KMS-11 (cell line): ENCODE measurements at regions not wholly inside any gene's neighbourhood (a gene's known extent, or its start where the extent isn't known, plus 50 kb on each side); places are given as distances from the start of the nearest gene placed in this dataset.

Experiments
- H2AFZ ChIP-seq: fragments of 200-600 bp; sonication (generic); 2 replicates; pipeline ENCODE4 v1.6.1; 2016; ENCODE audit warnings: antibody characterized with exemption, mixed run types, low read depth
- H3K27ac ChIP-seq: fragments of 200-600 bp; sonication (generic); 2 replicates; pipeline ENCODE4 v1.6.1; 2016; ENCODE audit warnings: mild to moderate bottlenecking, mixed run types
- H3K27me3 ChIP-seq: fragments of 200-600 bp; sonication (generic); 2 replicates; pipeline ENCODE4 v1.6.1; 2017; ENCODE audit warnings: mild to moderate bottlenecking, low read depth, mixed run types, moderate library complexity; ENCODE audit not compliant: insufficient read depth
- H3K36me3 ChIP-seq: fragments of 200-600 bp; sonication (generic); 2 replicates; pipeline ENCODE4 v1.6.1; 2017; ENCODE audit warnings: mild to moderate bottlenecking, mixed run types; ENCODE audit not compliant: insufficient read depth
- H3K4me1 ChIP-seq: fragments of 200-600 bp; sonication (generic); 2 replicates; pipeline ENCODE4 v1.6.1; 2016; ENCODE audit warnings: mild to moderate bottlenecking, low read depth, mixed run types; ENCODE audit not compliant: poor library complexity, severe bottlenecking
- H3K4me2 ChIP-seq: fragments of 200-600 bp; sonication (generic); 2 replicates; pipeline ENCODE4 v1.7.0; 2016; ENCODE audit warnings: mild to moderate bottlenecking, mixed run types
- H3K4me3 ChIP-seq: fragments of 200-600 bp; sonication (generic); IDR thresholded peaks from 2 replicates; pipeline ENCODE4 v1.6.1; 2017; ENCODE audit warnings: low read depth, low read length, mixed read lengths; ENCODE audit not compliant: insufficient read depth
- H3K79me2 ChIP-seq: fragments of 200-600 bp; sonication (generic); 2 replicates; pipeline ENCODE4 v1.6.1; 2016; ENCODE audit warnings: low read depth, mixed run types; ENCODE audit not compliant: insufficient read depth
- H3K9ac ChIP-seq: fragments of 200-600 bp; sonication (generic); 2 replicates; pipeline ENCODE4 v1.6.1; 2016; ENCODE audit warnings: mild to moderate bottlenecking, mixed run types
- H4K20me1 ChIP-seq: fragments of 200-600 bp; sonication (generic); 2 replicates; pipeline ENCODE4 v1.6.1; 2016; ENCODE audit warnings: mild to moderate bottlenecking, mixed run types; ENCODE audit not compliant: insufficient read depth
- TF ChIP-seq, protein P1 (sequence below): fragments of 200-600 bp; sonication (generic); conservative IDR thresholded peaks from 2 replicates; pipeline ENCODE4 v1.6.1; 2017; ENCODE audit warnings: low read depth, mild to moderate bottlenecking, antibody characterized with exemption, low read length, moderate library complexity, mixed read lengths

DNA sequence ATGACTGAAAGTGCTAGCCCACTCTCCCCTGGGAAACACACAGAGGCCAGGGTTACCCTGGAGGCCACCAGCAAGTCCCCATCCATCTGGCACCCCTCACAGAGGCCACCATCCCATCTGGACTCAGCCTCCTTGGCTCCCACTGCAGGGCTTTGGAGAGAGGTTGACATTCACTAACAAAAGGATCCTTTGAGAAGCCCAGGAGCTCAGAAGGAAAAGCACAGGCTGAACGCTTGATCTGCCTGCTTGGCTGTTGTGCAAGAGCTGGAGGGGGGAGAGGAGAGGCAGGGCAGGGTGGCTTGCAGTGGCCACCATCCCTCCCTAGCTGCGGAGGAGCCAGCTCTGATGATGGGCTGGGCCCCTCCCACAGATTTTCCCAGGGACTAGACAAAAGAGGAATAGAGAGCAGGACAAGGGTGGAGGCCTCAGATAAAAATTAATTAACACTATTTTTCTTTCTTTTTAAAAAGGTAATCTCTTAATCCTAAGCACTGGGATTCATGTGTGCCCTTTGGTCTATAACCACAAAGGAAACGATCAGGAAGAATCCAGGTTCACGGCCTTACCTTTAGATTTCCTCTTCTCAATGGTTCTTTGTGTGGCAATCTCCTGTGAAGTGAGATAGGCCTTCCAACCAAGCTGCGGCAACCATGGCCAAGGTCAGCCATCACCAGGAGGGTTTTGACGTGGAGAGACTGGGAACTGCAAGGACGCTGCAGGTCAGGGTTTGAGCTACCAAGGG is 154.7 kb downstream of the BARX2 start:
- Histone ChIP-seq H3K27me3 (no peaks in the 10 kb centered on the region), H3K4me3 (no peak overlapping the region), H4K20me1 (no peaks in the 10 kb centered on the region), H3K27ac (no peak overlapping the region), H3K36me3 (no peaks in the 10 kb centered on the region), H3K79me2 (no peaks in the 10 kb centered on the region), H2AFZ (no peak overlapping the region), H3K9ac (no peak overlapping the region), H3K4me2 (no peak overlapping the region), H3K4me1 (peaks cover 22% of the 10 kb centered on the region)
- TF ChIP-seq, protein P1, sequence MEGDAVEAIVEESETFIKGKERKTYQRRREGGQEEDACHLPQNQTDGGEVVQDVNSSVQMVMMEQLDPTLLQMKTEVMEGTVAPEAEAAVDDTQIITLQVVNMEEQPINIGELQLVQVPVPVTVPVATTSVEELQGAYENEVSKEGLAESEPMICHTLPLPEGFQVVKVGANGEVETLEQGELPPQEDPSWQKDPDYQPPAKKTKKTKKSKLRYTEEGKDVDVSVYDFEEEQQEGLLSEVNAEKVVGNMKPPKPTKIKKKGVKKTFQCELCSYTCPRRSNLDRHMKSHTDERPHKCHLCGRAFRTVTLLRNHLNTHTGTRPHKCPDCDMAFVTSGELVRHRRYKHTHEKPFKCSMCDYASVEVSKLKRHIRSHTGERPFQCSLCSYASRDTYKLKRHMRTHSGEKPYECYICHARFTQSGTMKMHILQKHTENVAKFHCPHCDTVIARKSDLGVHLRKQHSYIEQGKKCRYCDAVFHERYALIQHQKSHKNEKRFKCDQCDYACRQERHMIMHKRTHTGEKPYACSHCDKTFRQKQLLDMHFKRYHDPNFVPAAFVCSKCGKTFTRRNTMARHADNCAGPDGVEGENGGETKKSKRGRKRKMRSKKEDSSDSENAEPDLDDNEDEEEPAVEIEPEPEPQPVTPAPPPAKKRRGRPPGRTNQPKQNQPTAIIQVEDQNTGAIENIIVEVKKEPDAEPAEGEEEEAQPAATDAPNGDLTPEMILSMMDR = no peak

DNA sequence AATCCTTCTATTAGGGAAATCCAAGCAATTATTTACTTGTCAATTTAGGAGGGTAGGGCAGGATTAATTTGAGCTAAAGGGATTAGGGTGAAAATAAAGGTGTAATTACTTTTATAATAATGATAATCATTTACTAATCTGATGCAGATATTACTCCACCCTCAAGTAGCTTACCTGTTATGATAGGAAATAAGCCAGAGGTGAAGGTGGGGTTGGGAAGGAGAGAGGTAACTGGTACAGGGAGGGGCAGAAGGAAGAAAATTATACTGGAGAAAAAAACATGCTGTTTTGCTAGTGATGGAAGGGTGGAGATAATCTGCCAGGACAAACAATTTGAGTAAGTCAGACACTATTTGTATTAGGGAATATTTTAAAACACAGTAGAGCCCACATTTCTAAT is 157.7 kb downstream of the BARX2 start:
- no peaks in the 10 kb centered on the region for H3K27me3 ChIP-seq
- TF ChIP-seq, protein P1 = no peak
- peaks cover 11% of the 10 kb centered on the region for H3K4me1 ChIP-seq
- H3K27ac ChIP-seq = no peak overlapping the region
- H3K4me2 ChIP-seq = no peak overlapping the region
- no peaks in the 10 kb centered on the region for H4K20me1 ChIP-seq
- H3K9ac ChIP-seq = no peak overlapping the region
- H3K79me2 ChIP-seq = no peaks in the 10 kb centered on the region
- no peaks in the 10 kb centered on the region for H3K36me3 ChIP-seq
- H3K4me3 ChIP-seq = no peak overlapping the region
- H2AFZ ChIP-seq = no peak overlapping the region

DNA sequence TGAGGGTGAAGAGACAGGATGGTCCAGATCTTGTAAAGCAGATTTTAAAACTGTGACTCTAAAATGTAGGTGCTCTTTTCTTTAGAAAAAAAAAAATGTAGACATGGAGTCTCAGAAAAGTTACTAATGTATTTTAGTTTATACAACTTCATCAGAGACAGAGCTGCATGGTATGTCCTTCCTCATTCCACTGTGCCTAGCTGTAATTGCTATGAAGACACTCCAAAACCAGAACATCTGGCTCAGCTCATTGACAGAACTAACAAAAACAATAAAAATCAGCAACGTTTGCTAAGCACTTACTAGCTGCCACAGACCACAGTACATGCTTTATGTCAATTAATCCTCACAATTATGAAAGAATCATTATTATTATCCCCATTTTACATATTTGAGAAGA is 160.7 kb downstream of the BARX2 start:
- Histone ChIP-seq H3K79me2 (no peaks in the 10 kb centered on the region), H3K9ac (no peak overlapping the region), H3K4me1 (no peaks in the 10 kb centered on the region), H3K4me2 (no peak overlapping the region), H3K4me3 (no peak overlapping the region), H3K27me3 (no peaks in the 10 kb centered on the region), H2AFZ (no peak overlapping the region), H4K20me1 (no peaks in the 10 kb centered on the region), H3K27ac (no peak overlapping the region), H3K36me3 (no peaks in the 10 kb centered on the region)
- TF ChIP-seq, protein P1 = no peak

DNA sequence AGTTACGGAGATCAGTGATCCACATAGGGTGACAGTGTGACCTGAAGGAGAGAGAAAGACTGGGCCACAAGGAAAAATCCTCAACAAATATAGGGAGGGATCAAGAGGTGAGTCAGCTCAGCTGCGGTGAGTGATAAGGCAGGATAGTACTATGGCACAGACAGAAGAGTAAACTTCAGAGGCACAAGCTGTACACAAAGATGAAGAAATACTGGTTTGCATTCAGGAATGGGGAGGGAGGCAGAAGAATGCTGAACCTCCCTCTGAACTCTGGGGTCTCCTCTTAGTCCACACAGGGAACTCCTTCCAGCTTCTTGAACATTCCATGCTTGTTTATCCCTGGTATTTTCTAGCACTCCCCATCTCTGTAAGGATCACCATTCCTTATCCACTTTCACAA is 162.7 kb downstream of the BARX2 start:
- Histone ChIP-seq H3K36me3 (no peaks in the 10 kb centered on the region), H3K27ac (no peak overlapping the region), H3K4me1 (no peaks in the 10 kb centered on the region), H3K79me2 (no peaks in the 10 kb centered on the region), H3K9ac (no peak overlapping the region), H3K4me2 (no peak overlapping the region), H3K27me3 (no peaks in the 10 kb centered on the region), H2AFZ (no peak overlapping the region), H3K4me3 (no peak overlapping the region), H4K20me1 (no peaks in the 10 kb centered on the region)
- TF ChIP-seq, protein P1 = no peak
